Limb (tissue), 2 donors: ENCODE measurements at regions not wholly inside any gene's neighbourhood (a gene's known extent, or its start where the extent isn't known, plus 50 kb on each side); places are given as distances from the start of the nearest gene placed in this dataset.
"Not testable (repeated sequence)": the region's sequence is repeated elsewhere in the genome, so short reads cannot be mapped to it uniquely, and the experiment has no call there.

Source experiments
- DNase-seq, 2 donors: peaks; one replicate each; pipeline ENCODE4 v3.0.0-alpha.2; 2016; ENCODE audit errors: extremely low spot score in 2 of 2

GRCh38 chr12:83476695-83477690 lies 790.3 kb downstream of the TMTC2 start:
- DNase-seq = peak in 1 of 2 donors; percentile 38

GRCh38 chr12:83476006-83476405 lies 789.3 kb downstream of the TMTC2 start:
- no peak for DNase-seq

- no peak for DNase-seq
Observed at GRCh38 chr12:83474369-83474768, 787.7 kb downstream of the TMTC2 start.

GRCh38 chr12:83473408-83474095 lies 786.8 kb downstream of the TMTC2 start:
- DNase-seq = no peak

- no peak for DNase-seq
Observed at GRCh38 chr12:83472772-83473171, 786.1 kb downstream of the TMTC2 start.

GRCh38 chr12:83472350-83472749 lies 785.6 kb downstream of the TMTC2 start:
- no peak for DNase-seq

GRCh38 chr12:83471341-83471740 lies 784.6 kb downstream of the TMTC2 start:
- no peak for DNase-seq

GRCh38 chr12:83470749-83471148 lies 784.0 kb downstream of the TMTC2 start:
- DNase-seq = no peak

- DNase-seq = no peak
Observed at GRCh38 chr12:83468988-83469908, 782.5 kb downstream of the TMTC2 start.

GRCh38 chr12:83465632-83466031 lies 778.9 kb downstream of the TMTC2 start:
- DNase-seq = no peak

- DNase-seq = no peak
Observed at GRCh38 chr12:83462419-83462818, 775.7 kb downstream of the TMTC2 start.

- DNase-seq = no peak
Observed at GRCh38 chr12:83461336-83461935, 774.7 kb downstream of the TMTC2 start.

GRCh38 chr12:83451189-83451588 lies 764.5 kb downstream of the TMTC2 start:
- no peak for DNase-seq

GRCh38 chr12:83434600-83434999 lies 747.9 kb downstream of the TMTC2 start:
- DNase-seq = no peak

- DNase-seq = no peak
Observed at GRCh38 chr12:83432176-83432719, 745.5 kb downstream of the TMTC2 start.

GRCh38 chr12:83427586-83428136 lies 741.0 kb downstream of the TMTC2 start:
- DNase-seq = not testable (repeated sequence)

- no peak for DNase-seq
Observed at GRCh38 chr12:83414981-83415380, 728.3 kb downstream of the TMTC2 start.

- no peak for DNase-seq
Observed at GRCh38 chr12:83408851-83409250, 722.1 kb downstream of the TMTC2 start.

GRCh38 chr12:83408146-83408545 lies 721.4 kb downstream of the TMTC2 start:
- DNase-seq = no peak

- no peak for DNase-seq
Observed at GRCh38 chr12:83404521-83404920, 717.8 kb downstream of the TMTC2 start.
